GM06990 (cell line): ENCODE measurements at regions not wholly inside any gene's neighbourhood (a gene's known extent, or its start where the extent isn't known, plus 50 kb on each side); places are given as distances from the start of the nearest gene placed in this dataset.

ENCODE experiments used
- DNase-seq: peaks from one replicate; pipeline ENCODE4 v3.0.0-alpha.2; 2011; ENCODE audit not compliant: insufficient read length; ENCODE audit errors: extremely low read depth
- H3K27me3 ChIP-seq: replicated peaks from 2 replicates; pipeline ENCODE4 v1.6.0; 2011; ENCODE audit warnings: low read length; ENCODE audit not compliant: control insufficient read depth, insufficient read depth
- H3K36me3 ChIP-seq: 2 replicates; pipeline ENCODE4 v1.5.1; 2011; ENCODE audit warnings: low read length; ENCODE audit not compliant: control insufficient read depth, insufficient read depth
- H3K4me3 ChIP-seq: replicated peaks from 2 replicates; pipeline ENCODE4 v1.5.1; 2011; ENCODE audit warnings: low read depth, mild to moderate bottlenecking, control low read depth, low read length
- TF ChIP-seq, protein P1 (sequence below): IDR thresholded peaks from 2 replicates; pipeline ENCODE4 v1.5.1; 2011; ENCODE audit warnings: low read length, control low read depth, mild to moderate bottlenecking, inconsistent platforms; ENCODE audit not compliant: insufficient read depth, poor library complexity, severe bottlenecking

DNA sequence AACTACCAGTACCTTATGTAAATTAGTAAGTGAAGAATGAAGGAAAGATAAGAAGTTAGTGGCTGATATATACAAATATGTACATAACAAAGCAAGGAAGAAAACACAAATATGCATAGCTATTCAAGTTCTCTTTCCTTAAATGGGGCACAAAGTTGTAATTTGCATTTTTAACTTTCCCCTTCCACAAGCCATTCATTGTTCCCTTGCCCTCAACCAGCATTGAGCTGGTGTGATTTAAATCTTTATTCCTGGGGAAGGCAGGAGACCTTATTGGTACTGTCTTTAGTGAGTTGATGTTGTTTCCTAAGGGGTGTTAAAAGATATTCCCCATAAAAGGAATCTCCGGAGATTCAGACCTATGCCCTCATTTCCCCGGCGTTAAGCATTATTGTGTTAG lies 735.3 kb downstream of the PCDH18 start:
- no peaks in the 10 kb centered on the region for H3K36me3 ChIP-seq
- DNase-seq, result no peak
- H3K27me3 ChIP-seq, result no peaks in the 10 kb centered on the region
- H3K4me3 ChIP-seq, result no peak overlapping the region
- TF ChIP-seq, protein P1, sequence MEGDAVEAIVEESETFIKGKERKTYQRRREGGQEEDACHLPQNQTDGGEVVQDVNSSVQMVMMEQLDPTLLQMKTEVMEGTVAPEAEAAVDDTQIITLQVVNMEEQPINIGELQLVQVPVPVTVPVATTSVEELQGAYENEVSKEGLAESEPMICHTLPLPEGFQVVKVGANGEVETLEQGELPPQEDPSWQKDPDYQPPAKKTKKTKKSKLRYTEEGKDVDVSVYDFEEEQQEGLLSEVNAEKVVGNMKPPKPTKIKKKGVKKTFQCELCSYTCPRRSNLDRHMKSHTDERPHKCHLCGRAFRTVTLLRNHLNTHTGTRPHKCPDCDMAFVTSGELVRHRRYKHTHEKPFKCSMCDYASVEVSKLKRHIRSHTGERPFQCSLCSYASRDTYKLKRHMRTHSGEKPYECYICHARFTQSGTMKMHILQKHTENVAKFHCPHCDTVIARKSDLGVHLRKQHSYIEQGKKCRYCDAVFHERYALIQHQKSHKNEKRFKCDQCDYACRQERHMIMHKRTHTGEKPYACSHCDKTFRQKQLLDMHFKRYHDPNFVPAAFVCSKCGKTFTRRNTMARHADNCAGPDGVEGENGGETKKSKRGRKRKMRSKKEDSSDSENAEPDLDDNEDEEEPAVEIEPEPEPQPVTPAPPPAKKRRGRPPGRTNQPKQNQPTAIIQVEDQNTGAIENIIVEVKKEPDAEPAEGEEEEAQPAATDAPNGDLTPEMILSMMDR, result no peak

DNA sequence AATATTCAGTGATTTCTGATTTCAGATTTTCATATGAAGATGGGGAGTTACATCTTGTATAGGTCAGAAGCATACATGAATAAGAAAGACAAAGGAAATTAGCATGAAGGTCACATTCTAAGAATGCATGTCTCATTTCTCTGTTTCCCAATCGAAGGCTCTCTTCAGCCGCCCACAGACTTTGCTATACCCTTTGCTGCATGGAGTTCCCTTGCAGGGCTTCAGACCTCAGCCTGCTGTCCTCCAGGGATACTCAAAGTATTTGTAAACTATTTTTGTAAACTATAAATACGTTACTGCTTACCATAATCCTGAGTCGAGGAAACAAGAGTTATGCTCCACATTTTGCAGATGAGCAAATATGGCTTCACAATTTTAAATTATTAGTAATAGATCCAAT lies 738.4 kb downstream of the PCDH18 start:
- H3K27me3 ChIP-seq, result no peaks in the 10 kb centered on the region
- TF ChIP-seq, protein P1, result no peak
- H3K36me3 ChIP-seq, result no peaks in the 10 kb centered on the region
- H3K4me3 ChIP-seq, result no peak overlapping the region
- DNase-seq, result no peak

DNA sequence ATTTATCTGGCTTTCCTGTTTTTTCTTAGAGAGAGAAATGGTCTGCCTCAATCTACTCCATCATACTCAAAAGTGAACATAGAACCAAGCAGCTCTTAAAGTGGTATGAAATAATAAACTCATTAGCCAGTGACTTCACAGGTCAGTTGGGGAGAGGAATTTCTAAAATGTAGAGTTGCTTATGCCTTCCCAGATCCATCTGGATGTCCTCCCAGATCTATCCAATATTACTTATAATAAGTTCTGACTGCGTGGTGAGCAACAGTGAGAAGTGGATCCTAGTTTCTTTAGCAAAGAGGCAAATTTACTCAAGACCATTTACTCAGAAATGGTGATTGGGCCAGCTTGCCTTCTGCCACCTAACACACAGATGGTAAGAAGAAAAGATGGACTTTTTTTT lies 748.0 kb downstream of the PCDH18 start:
- Histone ChIP-seq H3K4me3 (no peak overlapping the region), H3K36me3 (no peaks in the 10 kb centered on the region), H3K27me3 (no peaks in the 10 kb centered on the region)
- TF ChIP-seq, protein P1, result no peak
- no peak for DNase-seq

DNA sequence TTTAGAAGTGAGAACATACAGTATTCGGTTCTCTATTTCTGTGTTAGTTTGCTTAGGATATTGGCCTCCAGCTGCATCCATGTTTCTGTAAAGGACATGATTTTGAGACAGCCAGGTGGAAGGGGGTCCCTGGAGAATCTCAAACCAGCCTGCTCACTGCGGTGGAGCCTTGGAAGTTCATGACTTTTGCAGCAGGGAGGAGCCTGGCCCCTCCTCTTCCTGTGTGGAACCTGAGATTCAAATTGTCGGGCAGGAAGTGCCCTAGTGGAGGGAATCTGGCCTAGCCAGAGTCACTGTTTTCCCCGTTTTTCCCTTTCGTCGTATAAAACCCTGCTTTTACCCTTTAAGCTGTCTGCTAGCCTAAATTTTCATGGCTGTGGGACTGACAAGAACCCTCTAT lies 762.6 kb downstream of the PCDH18 start:
- Histone ChIP-seq H3K4me3 (no peak overlapping the region), H3K36me3 (no peaks in the 10 kb centered on the region), H3K27me3 (no peaks in the 10 kb centered on the region)
- no peak for DNase-seq
- TF ChIP-seq, protein P1, result no peak

DNA sequence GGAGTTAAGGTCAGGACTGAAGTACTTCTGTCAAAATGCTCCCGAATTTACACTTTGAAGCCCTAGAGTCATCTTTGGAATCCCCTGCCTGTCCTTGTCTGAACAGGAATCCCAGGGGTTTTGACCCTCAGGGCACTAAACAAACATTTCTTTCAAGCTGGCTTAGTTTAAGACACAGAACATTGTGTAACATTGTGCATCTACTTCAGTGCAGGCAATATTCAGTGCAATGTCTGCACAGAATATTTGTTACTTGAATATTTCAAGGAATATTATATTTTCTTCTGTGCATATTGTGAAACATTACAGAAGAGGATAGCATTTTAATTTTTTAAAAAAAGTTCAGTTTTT lies 763.4 kb downstream of the PCDH18 start:
- no peaks in the 10 kb centered on the region for H3K27me3 ChIP-seq
- TF ChIP-seq, protein P1, result no peak

DNA sequence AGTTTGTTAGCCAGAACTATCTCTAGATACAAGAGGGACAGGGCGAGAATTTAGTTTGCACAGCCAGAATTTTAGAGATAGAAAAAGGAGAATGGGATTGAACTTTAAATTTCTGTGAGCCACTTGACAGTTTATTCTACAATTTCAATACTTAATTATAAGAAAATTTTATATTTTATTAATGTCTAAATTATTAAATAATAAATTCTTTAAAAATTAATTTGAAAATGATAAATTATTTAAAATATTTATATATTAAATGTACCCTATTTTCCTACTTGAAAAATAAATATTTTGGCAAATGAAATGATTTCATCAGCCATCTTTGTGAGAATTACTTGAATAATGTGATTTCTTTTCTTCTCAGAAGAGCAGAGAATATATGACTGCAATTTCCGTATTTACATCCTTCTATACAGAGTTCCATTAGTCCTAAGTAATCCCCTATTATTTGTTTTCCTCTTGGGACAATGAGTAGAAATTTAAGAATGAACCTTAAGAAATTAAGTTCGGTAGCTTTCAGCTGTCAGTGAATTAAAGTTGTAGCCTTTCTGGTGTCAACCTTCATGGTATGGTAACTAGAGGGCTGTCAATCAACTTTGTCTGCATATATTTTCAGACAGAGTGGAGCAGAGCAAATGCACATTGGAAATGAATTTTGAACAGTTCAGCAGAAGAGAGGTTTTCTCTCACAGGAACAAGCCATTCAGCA lies 763.9 kb downstream of the PCDH18 start:
- no peaks in the 10 kb centered on the region for H3K27me3 ChIP-seq
- DNase-seq, result no peak
- TF ChIP-seq, protein P1, result no peak
- H3K4me3 ChIP-seq, result no peak overlapping the region
- no peaks in the 10 kb centered on the region for H3K36me3 ChIP-seq

More for the DNA sequence above, 763.4 kb downstream of the PCDH18 start:
- H3K4me3 ChIP-seq, result no peak overlapping the region
- no peaks in the 10 kb centered on the region for H3K36me3 ChIP-seq
- no peak for DNase-seq
